Nephron progenitor cell (in vitro differentiated cells): ENCODE measurements at regions not wholly inside any gene's neighbourhood (a gene's known extent, or its start where the extent isn't known, plus 50 kb on each side); places are given as distances from the start of the nearest gene placed in this dataset.
"Not testable (repeated sequence)": the region's sequence is repeated elsewhere in the genome, so short reads cannot be mapped to it uniquely, and the experiment has no call there.

Experiments
- DNase-seq: peaks from one replicate; pipeline ENCODE4 v3.0.0; 2021
- H3K27ac Mint-ChIP-seq: 2 replicates; pipeline ENCODE4 v1.8.0; 2021; ENCODE audit warnings: mild to moderate bottlenecking, moderate library complexity, mixed read lengths
- H3K27me3 Mint-ChIP-seq: 2 replicates; pipeline ENCODE4 v1.8.0; 2021; ENCODE audit warnings: mild to moderate bottlenecking, low read depth, mixed read lengths; ENCODE audit not compliant: poor library complexity
- H3K36me3 Mint-ChIP-seq: 2 replicates; pipeline ENCODE4 v1.8.0; 2021; ENCODE audit warnings: low read depth, mixed read lengths
- H3K4me1 Mint-ChIP-seq: 2 replicates; pipeline ENCODE4 v1.8.0; 2021; ENCODE audit warnings: mixed read lengths
- H3K4me3 Mint-ChIP-seq: 2 replicates; pipeline ENCODE4 v1.8.0; 2021; ENCODE audit warnings: mild to moderate bottlenecking, moderate library complexity, mixed read lengths
- H3K9me3 Mint-ChIP-seq: 2 replicates; pipeline ENCODE4 v1.8.0; 2021; ENCODE audit warnings: mild to moderate bottlenecking, moderate library complexity, mixed read lengths
- TF ChIP-seq, protein P1 (sequence below): fragments of 200-600 bp; sonication (generic); IDR thresholded peaks from 2 replicates; pipeline ENCODE4 v1.5.0; 2021; ENCODE audit warnings: antibody characterized with exemption

DNA sequence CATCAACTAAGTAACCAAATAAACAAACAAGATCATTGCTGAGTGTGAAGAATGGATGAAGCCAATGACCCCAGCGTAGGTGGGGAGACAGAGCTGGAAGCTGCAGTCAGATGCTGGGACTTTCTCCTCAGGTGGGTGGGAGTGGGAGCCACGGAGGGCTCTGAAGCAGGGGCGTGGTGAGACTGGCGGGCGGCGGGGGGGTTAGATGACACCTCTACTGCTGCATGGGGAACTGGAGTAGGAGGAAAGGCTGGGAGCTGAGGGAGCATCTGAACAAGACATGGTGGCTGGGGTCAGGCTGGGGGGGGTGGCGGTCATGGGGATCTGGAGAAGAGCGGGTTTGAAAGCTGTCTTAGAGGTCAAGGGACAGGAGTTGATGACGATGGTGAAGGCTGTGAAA lies 193.8 kb downstream of the C9orf50 start:
- Mint-ChIP-seq H3K4me3 (peak overlapping the region; percentile 2), H3K36me3 (no peaks in the 10 kb centered on the region), H3K27ac (peak overlapping the region; percentile 77), H3K4me1 (peaks cover 97% of the 10 kb centered on the region), H3K9me3 (peaks cover 3% of the 10 kb centered on the region), H3K27me3 (peaks cover 15% of the 10 kb centered on the region)
- TF ChIP-seq, protein P1, sequence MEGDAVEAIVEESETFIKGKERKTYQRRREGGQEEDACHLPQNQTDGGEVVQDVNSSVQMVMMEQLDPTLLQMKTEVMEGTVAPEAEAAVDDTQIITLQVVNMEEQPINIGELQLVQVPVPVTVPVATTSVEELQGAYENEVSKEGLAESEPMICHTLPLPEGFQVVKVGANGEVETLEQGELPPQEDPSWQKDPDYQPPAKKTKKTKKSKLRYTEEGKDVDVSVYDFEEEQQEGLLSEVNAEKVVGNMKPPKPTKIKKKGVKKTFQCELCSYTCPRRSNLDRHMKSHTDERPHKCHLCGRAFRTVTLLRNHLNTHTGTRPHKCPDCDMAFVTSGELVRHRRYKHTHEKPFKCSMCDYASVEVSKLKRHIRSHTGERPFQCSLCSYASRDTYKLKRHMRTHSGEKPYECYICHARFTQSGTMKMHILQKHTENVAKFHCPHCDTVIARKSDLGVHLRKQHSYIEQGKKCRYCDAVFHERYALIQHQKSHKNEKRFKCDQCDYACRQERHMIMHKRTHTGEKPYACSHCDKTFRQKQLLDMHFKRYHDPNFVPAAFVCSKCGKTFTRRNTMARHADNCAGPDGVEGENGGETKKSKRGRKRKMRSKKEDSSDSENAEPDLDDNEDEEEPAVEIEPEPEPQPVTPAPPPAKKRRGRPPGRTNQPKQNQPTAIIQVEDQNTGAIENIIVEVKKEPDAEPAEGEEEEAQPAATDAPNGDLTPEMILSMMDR: no peak
- no peak for DNase-seq

DNA sequence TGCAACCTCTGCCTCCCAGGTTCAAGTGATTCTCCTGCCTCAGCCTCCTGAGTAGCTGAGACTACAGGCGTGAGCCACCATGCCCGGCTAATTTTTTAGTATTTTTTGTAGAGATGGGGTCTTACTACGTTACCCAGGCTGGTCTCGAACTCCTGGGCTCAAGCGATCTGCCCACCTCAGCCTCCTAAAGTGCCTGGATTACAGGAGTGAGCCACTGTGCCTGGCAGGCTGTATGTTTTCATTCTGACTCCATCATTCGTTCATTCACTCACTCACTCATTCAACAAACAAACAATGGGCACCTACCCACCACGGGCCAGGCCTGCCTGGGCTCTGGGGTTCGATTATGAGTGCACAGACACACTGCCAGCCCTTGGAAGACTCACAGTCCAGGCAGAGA lies 197.1 kb downstream of the C9orf50 start:
- not testable (repeated sequence) for H3K4me3 Mint-ChIP-seq, DNase-seq, H3K36me3 Mint-ChIP-seq, H3K27ac Mint-ChIP-seq, H3K9me3 Mint-ChIP-seq
- peaks cover 12% of the 10 kb centered on the region for H3K27me3 Mint-ChIP-seq
- H3K4me1 Mint-ChIP-seq: peaks cover 76% of the 10 kb centered on the region

DNA sequence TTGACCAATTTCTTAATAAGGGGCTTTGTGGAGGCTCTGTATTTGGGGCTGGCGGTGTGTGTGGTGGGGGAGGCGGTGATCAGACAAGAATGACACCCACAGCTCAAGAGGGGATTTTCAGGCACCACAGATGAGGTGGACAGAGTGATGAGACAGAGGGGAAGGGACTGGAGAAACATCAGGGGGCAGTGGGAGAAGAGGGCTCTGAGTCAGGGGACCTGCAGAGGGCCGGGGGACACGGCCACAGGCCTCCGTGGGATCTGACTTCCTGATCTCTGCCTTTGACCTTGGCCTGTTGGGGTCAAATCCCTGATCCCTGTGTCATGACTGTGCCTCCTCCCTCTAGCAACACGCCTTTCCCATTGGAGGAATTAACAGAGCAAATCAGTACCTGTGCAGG lies 197.7 kb downstream of the C9orf50 start:
- TF ChIP-seq, protein P1: no peak
- no peaks in the 10 kb centered on the region for H3K36me3 Mint-ChIP-seq
- H3K27ac Mint-ChIP-seq: no peak overlapping the region
- peaks cover 3% of the 10 kb centered on the region for H3K9me3 Mint-ChIP-seq
- peaks cover 75% of the 10 kb centered on the region for H3K4me1 Mint-ChIP-seq
- peaks cover 10% of the 10 kb centered on the region for H3K27me3 Mint-ChIP-seq
- H3K4me3 Mint-ChIP-seq: no peak overlapping the region
- DNase-seq: no peak

DNA sequence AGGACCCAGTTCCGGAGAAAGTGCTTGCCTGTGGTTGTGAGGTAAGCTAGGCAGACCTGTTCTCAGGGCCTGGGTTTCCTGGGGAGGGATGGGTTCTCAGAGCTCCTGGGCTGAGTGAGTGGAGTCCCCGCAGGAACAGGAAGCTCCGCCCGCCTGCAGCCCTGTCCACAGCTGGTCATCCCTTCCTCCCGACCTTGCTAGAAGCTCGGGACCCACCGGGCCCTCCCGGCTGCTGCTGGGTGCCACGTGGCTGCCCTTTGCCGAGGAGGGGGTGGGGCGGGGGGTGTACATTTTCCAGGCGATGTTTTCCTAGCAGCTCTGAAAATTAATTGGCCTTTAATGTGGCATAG lies 198.1 kb downstream of the C9orf50 start:
- peaks cover 75% of the 10 kb centered on the region for H3K4me1 Mint-ChIP-seq
- peaks cover 3% of the 10 kb centered on the region for H3K9me3 Mint-ChIP-seq
- no peak overlapping the region for H3K27ac Mint-ChIP-seq
- no peaks in the 10 kb centered on the region for H3K36me3 Mint-ChIP-seq
- peaks cover 7% of the 10 kb centered on the region for H3K27me3 Mint-ChIP-seq
- H3K4me3 Mint-ChIP-seq: no peak overlapping the region
- TF ChIP-seq, protein P1: no peak
- no peak for DNase-seq

DNA sequence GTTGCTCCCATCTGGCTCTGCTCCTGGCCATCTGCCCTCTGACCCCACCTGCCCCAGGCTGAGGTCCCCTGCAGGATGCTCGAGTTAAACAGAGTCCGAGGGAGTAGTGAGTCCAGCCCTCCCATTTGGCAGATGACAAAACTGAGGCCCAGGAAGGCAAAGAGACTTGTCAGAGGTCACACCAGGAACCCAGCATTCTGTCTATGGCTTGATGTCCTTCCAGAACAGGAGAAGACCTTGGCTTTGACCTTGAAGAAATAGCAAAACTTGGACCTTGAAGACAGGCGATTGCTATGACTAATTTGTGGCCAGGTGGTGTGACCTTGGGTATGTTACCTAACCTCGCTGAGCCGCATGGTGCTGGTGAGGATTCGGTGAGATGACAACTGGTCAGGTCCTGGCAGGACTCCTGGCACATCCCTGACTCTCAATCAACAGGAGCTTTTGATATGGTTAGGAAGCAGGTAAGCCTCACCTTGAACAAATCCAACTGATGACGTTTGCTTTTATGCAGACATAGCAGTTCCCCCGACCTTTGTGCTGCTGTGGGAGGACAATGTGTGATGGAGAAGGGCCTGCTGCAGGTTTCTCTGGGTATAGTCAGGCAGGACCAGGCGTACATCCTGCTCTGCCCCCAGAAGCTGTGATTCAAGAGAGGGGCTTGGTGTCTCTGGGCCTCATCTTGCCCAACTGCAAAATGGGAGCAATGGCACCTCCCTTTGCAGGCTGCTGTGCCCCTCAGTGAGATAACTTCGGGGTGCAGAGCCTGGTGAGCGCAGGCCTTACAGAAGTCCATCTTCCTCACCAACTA lies 198.7 kb downstream of the C9orf50 start:
- Mint-ChIP-seq H3K27ac (no peak overlapping the region), H3K4me1 (peaks cover 75% of the 10 kb centered on the region)
- TF ChIP-seq, protein P1: no peak

DNA sequence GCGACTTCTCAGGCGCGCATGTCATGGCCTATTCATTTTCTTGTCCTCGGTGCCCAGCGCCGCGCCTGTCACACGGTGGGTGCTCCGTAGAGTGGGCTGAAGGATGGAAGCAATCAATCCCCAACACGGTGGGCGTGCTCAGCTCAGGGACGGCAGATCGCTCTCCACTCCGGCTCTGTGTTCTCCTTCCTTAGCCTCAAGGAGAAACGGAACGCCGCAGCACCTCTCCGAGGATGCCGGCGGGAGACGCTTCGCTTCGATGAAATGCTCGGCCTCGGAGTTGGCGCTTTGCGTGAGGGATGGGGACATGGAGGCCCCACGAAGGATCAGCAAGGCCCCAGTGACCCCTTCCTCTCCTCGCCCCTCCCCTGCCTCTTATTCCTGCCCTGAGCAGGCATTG lies 199.5 kb downstream of the C9orf50 start:
- H3K4me1 Mint-ChIP-seq: peaks cover 77% of the 10 kb centered on the region
- no peaks in the 10 kb centered on the region for H3K36me3 Mint-ChIP-seq
- no peaks in the 10 kb centered on the region for H3K9me3 Mint-ChIP-seq
- peaks cover 3% of the 10 kb centered on the region for H3K27me3 Mint-ChIP-seq
- peak overlapping the region; percentile 20 for H3K27ac Mint-ChIP-seq
- DNase-seq: no peak
- H3K4me3 Mint-ChIP-seq: no peak overlapping the region
- TF ChIP-seq, protein P1: no peak

More for the DNA sequence above, 198.7 kb downstream of the C9orf50 start:
- H3K9me3 Mint-ChIP-seq: peaks cover 2% of the 10 kb centered on the region
- no peaks in the 10 kb centered on the region for H3K36me3 Mint-ChIP-seq
- no peak overlapping the region for H3K4me3 Mint-ChIP-seq
- no peak for DNase-seq
- peaks cover 7% of the 10 kb centered on the region for H3K27me3 Mint-ChIP-seq
